ENCODE measurements at regions not wholly inside any gene's neighbourhood (a gene's known extent, or its start where the extent isn't known, plus 50 kb on each side); places are given as distances from the start of the nearest gene placed in this dataset.
"Not testable (repeated sequence)": the region's sequence is repeated elsewhere in the genome, so short reads cannot be mapped to it uniquely, and the experiment has no call there.

DNA sequence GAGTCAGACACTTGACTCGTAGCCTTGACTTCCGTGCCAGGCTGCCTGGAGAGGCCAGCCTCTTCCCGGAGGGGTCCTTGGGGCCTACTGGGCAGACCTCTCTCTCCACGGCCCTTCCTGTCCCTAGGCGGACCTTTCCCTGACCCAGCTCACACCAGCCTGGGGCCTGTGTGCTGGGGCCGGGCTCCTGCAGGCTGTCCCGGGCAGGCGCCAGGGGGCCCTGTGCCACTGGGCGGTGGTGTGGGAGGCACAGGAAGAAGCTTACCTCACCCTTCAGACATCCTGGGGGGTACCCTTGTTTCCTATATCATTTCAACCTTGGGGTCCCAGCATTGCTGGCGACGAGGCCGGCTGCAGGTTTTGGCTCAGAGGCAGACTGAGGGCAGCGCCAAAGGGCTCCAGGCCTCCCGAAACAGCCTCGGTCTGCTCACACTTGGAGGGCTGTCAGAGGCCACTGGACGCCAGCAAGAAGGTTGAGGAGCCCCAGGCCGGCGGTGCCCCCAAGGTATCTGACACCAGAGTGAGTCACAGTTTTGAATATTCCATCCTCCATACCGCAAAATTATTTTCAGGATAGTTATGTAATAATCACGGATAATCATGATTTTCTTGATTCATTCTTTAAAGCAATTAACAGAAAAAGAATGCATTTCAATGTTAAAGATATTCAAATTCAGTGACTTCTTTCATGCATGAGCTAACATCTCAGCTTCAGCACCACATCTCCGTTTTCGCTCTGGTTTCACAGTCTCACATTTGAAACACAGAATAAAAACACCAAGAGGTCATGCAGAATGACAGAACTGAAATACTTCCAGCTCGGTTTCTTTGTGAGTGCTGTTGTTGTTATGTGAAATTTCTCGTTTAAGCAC is 3967.6 kb upstream of the TPTE start:
- FAIRE-seq; DNase-seq (ENCODE audit: low spot score): not testable (repeated sequence)

- DNase-seq (ENCODE audit: low spot score); FAIRE-seq: not testable (repeated sequence)
These were observed 3967.0 kb upstream of the TPTE start for GRCh38 chr21:6554377-6554864.

- not testable (repeated sequence) for FAIRE-seq; DNase-seq (ENCODE audit: low spot score)
These were observed 3964.9 kb upstream of the TPTE start for GRCh38 chr21:6556516-6556915.

- DNase-seq (ENCODE audit: low spot score); FAIRE-seq: not testable (repeated sequence)
These were observed 3964.0 kb upstream of the TPTE start for GRCh38 chr21:6557415-6557814.

DNA sequence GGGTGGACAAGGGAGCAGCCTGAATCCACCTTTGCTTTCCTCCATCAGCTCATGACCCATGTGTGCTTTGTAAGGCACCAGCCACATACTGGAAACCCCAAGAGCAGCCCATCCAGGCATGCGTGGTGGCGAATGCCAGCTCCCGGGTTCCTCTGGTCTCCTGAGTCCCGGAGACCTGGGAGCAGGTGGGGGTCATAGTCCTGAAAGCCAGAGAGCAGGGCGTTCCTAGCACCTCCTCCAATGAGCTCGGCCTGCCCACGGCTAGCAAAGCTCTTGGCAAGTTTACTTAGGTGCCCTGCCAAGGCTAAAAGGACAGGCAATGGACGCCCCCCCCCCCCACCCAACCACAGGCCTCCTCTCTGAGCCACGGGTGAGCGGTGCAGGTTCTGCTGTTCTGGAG is 3960.2 kb upstream of the TPTE start:
- not testable (repeated sequence) for DNase-seq (ENCODE audit: low spot score); FAIRE-seq

- DNase-seq (ENCODE audit: low spot score); FAIRE-seq: not testable (repeated sequence)
These were observed 3959.8 kb upstream of the TPTE start for GRCh38 chr21:6561578-6561977.

DNA sequence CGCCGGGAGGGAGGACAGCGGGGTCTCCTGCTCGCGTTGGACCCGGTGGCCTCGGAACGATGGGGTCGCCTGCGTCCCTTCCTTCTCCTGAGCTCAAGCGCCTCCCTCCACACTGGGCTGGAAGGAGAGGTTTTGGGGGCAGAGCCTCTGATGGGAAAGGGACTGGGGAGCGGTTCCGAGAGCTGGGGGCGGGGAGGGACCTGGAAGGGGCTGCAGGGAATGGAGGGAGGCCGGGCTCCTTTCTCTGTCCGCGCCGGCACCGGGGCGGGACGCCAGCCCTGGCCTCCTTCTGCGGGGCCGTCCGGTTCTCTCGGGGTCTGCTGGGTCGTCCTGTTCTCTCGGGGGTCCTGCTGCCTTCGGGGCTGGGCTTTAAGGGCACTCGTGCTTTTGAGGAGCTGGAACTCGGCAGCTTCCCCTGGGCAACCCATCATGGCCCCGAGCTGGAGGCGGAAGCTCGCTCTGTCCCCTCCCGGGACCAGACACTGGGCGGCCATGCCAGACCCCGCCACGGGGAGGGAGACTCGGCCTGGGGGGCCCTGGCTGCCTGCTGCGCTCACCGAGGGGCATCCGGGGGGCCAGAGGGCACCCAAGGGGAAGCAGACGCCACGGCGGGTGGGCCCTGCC is 3956.7 kb upstream of the TPTE start:
- not testable (repeated sequence) for FAIRE-seq; DNase-seq (ENCODE audit: low spot score)

GRCh38 chr21:6565190-6566094 is 3955.9 kb upstream of the TPTE start:
- FAIRE-seq: not testable (repeated sequence)
- DNase-seq (ENCODE audit: low spot score): peak; percentile 0

DNA sequence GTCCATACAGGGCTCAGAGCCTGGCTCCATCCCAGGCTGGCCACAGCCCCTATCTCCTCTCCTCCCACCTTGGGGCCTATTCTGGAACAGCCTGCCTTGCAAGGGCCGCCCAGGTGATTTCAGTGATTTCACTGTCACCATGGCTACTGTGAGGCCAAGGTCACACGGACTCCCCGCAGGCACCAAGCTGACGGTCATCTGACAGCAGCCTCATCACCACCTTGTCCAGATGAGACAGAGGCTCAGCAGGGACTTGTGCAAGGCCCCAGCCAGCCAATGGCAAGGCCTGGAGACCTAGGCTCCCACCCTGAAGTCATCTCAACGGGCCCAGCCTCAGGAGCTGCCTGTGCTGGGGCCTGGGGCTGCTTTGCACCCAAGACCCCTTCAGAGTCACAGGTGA is 3953.8 kb upstream of the TPTE start:
- FAIRE-seq; DNase-seq (ENCODE audit: low spot score): not testable (repeated sequence)

DNA sequence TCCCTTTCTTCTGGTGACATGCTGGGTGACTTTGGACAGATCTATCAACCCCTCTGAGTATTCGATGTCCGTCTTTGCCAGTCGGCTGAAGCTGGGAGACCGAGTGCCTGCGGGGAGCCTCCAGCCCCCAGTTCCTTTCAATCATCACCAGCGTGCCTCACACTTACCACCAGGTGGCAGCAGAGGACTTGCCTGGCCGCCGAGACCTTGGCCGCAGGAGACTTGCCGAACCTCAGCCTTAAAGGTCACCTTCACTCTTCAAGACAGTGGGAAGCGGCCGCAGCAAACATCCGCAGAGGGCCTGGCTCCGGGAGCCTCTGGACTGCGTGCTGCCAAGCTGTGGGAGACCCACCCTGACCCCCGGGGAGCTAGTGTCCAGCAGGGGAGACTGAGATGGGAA is 3952.2 kb upstream of the TPTE start:
- FAIRE-seq; DNase-seq (ENCODE audit: low spot score): not testable (repeated sequence)

GRCh38 chr21:6569587-6570392 is 3951.6 kb upstream of the TPTE start:
- not testable (repeated sequence) for DNase-seq (ENCODE audit: low spot score); FAIRE-seq

GRCh38 chr21:6570700-6571368 is 3950.5 kb upstream of the TPTE start:
- FAIRE-seq; DNase-seq (ENCODE audit: low spot score): not testable (repeated sequence)

DNA sequence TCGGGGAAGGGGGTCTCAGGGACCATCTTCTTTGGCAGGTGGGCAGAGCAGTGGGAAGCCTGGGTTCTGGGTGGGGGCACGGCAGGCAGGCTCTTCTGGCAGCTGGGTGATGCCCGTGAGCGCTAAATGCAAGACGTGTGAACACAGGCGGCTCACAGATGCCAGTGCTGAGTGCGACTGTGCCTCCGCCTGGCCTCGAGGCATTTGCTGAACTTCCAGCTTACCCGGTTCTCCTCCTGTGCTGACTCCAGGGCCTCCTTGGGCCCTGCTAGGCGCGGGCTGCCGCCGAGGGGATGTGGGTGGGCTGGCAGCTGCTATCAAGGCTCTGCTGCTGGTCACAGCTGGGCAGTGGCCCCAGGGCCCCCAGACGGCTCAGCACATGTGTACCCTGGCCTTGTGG is 3947.8 kb upstream of the TPTE start:
- DNase-seq (ENCODE audit: low spot score); FAIRE-seq: not testable (repeated sequence)

GRCh38 chr21:6579801-6580200 is 3941.6 kb upstream of the TPTE start:
- not testable (repeated sequence) for FAIRE-seq; DNase-seq (ENCODE audit: low spot score)
